ENCODE measurements at regions not wholly inside any gene's neighbourhood (a gene's known extent, or its start where the extent isn't known, plus 50 kb on each side); places are given as distances from the start of the nearest gene placed in this dataset.

DNA sequence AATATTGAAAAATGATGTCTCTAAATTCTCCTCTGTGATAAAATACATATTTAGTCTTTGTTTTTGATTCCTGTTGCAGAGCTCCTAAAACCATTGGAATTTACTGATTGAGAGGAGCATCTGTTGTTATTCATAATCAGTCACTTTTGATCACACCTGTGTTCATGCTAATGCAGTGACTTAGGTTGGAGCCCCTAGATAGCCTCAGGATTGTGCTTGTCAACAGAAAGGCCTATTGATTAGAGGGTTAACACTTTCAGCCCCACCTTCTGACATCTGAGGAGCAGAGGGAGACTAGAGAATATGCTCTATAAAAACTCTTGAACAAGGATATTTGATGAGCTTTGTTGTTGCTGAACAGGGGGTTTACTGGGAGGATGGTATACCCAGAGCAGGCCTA, 409.5 kb upstream of the ADGRL3 start:
- H3K9ac ChIP-seq (ENCODE audit: low read depth, low read length) = no peak overlapping the region
- no peaks in the 10 kb centered on the region for H3K9me3 ChIP-seq (ENCODE audit: control insufficient read depth, insufficient read depth, low read length)
- H3K4me3 ChIP-seq (ENCODE audit: low read depth, low read length) = no peak overlapping the region
- no peaks in the 10 kb centered on the region for H3K27me3 ChIP-seq (ENCODE audit: control insufficient read depth, insufficient read depth, low read length)
- no peaks in the 10 kb centered on the region for H3K4me1 ChIP-seq (ENCODE audit: control insufficient read depth, insufficient read depth, low read length)
- no peaks in the 10 kb centered on the region for H3K36me3 ChIP-seq (ENCODE audit: control insufficient read depth, insufficient read depth, low read length)

DNA sequence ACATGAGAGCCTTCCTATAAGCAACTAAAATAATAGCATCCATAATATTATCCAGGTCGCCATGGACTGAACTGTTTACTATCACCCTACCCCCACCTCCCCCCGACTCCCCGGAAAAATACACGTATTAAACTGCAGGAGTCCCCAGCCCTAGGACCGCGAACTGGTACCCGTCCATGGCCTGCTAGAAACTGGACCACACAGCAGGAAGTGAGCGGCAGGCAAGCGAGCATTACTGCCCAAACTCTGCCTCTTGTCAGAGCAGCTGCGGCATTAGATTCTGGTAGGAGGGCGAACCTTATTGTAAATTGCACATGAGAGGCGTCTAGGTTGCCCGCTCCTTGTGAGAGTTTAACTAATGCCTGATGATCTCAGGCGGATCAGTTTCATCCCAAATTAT, 405.8 kb upstream of the ADGRL3 start:
- Histone ChIP-seq H3K4me3 (ENCODE audit: low read depth, low read length) (no peak overlapping the region), H3K9me3 (ENCODE audit: control insufficient read depth, insufficient read depth, low read length) (no peaks in the 10 kb centered on the region), H3K9ac (ENCODE audit: low read depth, low read length) (no peak overlapping the region), H3K27me3 (ENCODE audit: control insufficient read depth, insufficient read depth, low read length) (no peaks in the 10 kb centered on the region), H3K4me1 (ENCODE audit: control insufficient read depth, insufficient read depth, low read length) (no peaks in the 10 kb centered on the region), H3K36me3 (ENCODE audit: control insufficient read depth, insufficient read depth, low read length) (no peaks in the 10 kb centered on the region)

DNA sequence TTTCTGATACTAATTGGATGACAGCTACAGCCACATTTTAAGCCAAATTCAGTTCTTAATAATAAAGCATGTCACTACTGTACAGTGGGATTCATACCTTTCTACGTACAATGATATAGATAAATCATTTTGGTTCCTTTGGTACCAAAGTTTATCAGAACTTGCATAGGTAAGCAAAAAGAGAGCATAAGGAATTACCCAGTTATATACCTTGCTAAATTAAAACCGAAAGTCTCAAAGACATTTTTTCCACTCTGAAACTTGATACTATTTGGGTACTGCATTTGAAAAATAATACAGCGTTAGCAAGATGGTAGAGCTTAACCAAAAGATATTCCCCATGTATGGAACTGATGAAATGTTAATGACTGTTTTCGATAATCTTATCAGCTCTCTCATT, 400.9 kb upstream of the ADGRL3 start:
- Histone ChIP-seq H3K27me3 (ENCODE audit: control insufficient read depth, insufficient read depth, low read length) (no peaks in the 10 kb centered on the region), H3K36me3 (ENCODE audit: control insufficient read depth, insufficient read depth, low read length) (no peaks in the 10 kb centered on the region), H3K9me3 (ENCODE audit: control insufficient read depth, insufficient read depth, low read length) (no peaks in the 10 kb centered on the region), H3K4me1 (ENCODE audit: control insufficient read depth, insufficient read depth, low read length) (no peaks in the 10 kb centered on the region), H3K9ac (ENCODE audit: low read depth, low read length) (no peak overlapping the region), H3K4me3 (ENCODE audit: low read depth, low read length) (no peak overlapping the region)

DNA sequence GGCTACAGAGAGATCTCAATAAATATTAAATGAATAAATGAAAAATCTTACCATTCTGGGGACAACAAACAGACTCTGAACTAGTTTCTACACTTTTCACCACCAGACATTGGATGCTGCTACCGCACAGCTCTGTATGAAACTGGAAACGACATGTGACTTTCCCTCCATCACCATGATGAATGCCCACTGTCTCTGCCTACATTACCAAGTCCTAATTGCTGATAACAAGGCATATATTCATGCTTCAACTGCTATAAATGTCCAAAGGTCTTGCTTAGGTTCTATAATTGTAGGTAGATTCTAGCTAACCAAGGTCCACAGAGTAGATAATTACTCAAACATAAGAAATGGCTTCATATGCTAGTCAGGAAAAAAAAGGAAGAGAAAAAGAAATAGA, 399.4 kb upstream of the ADGRL3 start:
- H3K27me3 ChIP-seq (ENCODE audit: control insufficient read depth, insufficient read depth, low read length) = no peaks in the 10 kb centered on the region

DNA sequence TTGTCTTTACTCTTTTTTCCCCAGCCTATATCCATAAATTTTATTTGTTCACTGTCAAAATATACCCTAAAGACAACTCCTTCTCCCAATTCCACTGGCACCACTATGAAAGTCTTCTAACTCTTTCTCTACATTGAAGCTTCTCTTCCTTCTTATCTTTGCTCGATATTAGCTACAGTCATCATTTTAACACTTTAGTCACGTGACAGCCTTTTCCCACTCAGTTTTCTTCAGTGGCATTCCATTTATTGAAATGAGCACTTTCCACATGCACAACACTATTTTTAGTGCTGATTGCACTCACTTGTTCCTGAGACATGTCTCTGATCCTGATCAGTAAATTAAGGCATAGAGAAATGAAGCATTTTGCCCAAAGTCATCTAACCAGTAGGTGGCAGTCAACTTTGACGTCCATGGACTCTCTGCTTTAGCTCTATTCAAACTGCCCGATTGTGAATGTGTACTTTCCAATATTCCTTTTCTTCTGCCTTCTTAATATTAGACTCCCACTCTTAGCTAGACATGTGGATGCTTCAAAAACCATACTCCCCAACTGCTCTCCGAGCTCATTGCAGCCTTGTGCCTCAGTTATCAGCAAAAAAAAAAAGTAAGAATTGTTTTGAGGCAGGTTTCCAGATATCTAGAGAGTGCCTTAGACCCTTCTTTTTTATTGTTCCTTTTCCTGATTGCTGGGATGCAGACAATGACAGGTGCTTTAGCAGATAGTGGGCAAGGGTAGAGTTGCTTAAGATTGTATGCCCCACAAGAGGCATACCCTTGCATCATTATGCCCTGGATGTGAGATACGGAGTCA, 394.4 kb upstream of the ADGRL3 start:
- H3K27me3 ChIP-seq (ENCODE audit: control insufficient read depth, insufficient read depth, low read length) = no peaks in the 10 kb centered on the region
- H3K4me1 ChIP-seq (ENCODE audit: control insufficient read depth, insufficient read depth, low read length) = no peaks in the 10 kb centered on the region
- no peaks in the 10 kb centered on the region for H3K36me3 ChIP-seq (ENCODE audit: control insufficient read depth, insufficient read depth, low read length)
- H3K9ac ChIP-seq (ENCODE audit: low read depth, low read length) = no peak overlapping the region
- H3K9me3 ChIP-seq (ENCODE audit: control insufficient read depth, insufficient read depth, low read length) = no peaks in the 10 kb centered on the region
- H3K4me3 ChIP-seq (ENCODE audit: low read depth, low read length) = no peak overlapping the region

More for the DNA sequence above, 399.4 kb upstream of the ADGRL3 start:
- Histone ChIP-seq H3K36me3 (ENCODE audit: control insufficient read depth, insufficient read depth, low read length) (no peaks in the 10 kb centered on the region), H3K9ac (ENCODE audit: low read depth, low read length) (no peak overlapping the region), H3K4me3 (ENCODE audit: low read depth, low read length) (no peak overlapping the region), H3K9me3 (ENCODE audit: control insufficient read depth, insufficient read depth, low read length) (no peaks in the 10 kb centered on the region), H3K4me1 (ENCODE audit: control insufficient read depth, insufficient read depth, low read length) (no peaks in the 10 kb centered on the region)

DNA sequence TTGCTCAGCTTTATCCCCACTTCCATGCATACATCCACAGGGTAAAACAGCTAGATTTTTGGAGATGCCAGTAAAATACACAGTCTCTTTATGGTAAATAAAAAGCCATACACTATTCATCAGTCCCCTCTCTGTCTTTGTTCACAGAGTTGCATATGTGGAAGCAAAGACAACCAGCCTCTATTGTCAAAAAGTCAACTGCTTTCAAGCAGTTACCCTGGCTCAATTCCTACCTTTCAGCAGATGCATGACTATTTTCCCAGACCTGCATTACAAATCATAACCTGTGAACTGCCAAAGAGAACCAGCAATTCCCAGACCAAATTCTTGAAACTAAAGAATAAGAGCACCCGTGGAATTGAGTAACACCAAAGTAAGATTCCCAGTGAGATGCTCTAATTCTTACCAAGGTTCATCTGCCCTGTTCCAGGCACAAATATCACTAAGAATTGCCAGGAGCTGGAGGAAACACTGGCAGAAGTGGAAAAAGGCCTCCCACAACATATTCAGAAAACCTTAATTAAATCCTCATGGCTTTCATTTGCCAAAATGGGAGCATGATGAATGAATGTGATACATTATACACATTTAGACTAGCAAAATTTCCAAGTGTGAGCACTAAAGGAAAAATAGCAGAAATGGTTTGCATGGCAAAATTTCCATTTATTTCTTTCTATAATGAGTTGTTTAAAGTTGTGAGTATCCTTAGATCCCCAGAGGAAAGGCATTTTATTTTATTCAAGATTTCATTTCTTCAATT, 391.2 kb upstream of the ADGRL3 start:
- no peaks in the 10 kb centered on the region for H3K36me3 ChIP-seq (ENCODE audit: control insufficient read depth, insufficient read depth, low read length)
- H3K9ac ChIP-seq (ENCODE audit: low read depth, low read length) = no peak overlapping the region
- H3K4me1 ChIP-seq (ENCODE audit: control insufficient read depth, insufficient read depth, low read length) = no peaks in the 10 kb centered on the region
- no peak overlapping the region for H3K4me3 ChIP-seq (ENCODE audit: low read depth, low read length)
- no peaks in the 10 kb centered on the region for H3K9me3 ChIP-seq (ENCODE audit: control insufficient read depth, insufficient read depth, low read length)
- H3K27me3 ChIP-seq (ENCODE audit: control insufficient read depth, insufficient read depth, low read length) = no peaks in the 10 kb centered on the region

DNA sequence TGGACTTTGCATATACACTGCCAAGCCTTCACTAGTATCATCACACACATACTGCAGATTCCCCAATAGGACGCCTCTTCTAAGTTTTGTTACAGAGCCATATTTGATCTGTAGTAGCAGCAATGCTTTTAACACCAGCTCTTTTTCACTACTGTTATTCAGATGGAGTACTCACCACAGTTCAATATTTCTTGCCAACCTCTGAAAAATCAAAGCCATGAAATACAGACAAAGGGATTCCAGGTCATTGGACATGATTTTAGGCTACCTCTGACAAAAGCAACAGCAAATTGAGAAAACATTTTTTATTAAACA, 390.7 kb upstream of the ADGRL3 start:
- H3K36me3 ChIP-seq (ENCODE audit: control insufficient read depth, insufficient read depth, low read length) = no peaks in the 10 kb centered on the region
- no peaks in the 10 kb centered on the region for H3K4me1 ChIP-seq (ENCODE audit: control insufficient read depth, insufficient read depth, low read length)
- H3K4me3 ChIP-seq (ENCODE audit: low read depth, low read length) = no peak overlapping the region
- H3K27me3 ChIP-seq (ENCODE audit: control insufficient read depth, insufficient read depth, low read length) = no peaks in the 10 kb centered on the region
- H3K9me3 ChIP-seq (ENCODE audit: control insufficient read depth, insufficient read depth, low read length) = no peaks in the 10 kb centered on the region
- no peak overlapping the region for H3K9ac ChIP-seq (ENCODE audit: low read depth, low read length)

DNA sequence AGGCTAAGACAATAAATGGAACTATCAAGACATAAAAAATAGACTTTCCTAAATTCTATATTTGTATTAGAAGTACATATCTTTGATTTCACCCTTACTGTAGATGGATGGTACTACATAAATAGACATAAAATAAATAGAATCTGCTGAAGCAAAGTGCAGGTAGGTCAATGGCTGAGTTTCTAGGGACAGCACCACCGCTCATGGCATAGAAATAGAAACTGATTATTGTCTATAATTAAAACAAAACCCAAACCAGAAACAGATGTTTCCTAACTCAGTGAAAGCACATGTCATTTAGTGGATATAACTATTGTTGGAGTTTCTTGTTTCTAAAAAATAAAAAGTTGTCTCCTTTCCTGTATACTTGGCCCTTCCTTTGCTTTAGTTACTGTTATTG, 387.3 kb upstream of the ADGRL3 start:
- H3K4me1 ChIP-seq (ENCODE audit: control insufficient read depth, insufficient read depth, low read length) = no peaks in the 10 kb centered on the region
- no peaks in the 10 kb centered on the region for H3K36me3 ChIP-seq (ENCODE audit: control insufficient read depth, insufficient read depth, low read length)
- no peaks in the 10 kb centered on the region for H3K27me3 ChIP-seq (ENCODE audit: control insufficient read depth, insufficient read depth, low read length)
- H3K9ac ChIP-seq (ENCODE audit: low read depth, low read length) = no peak overlapping the region
- no peaks in the 10 kb centered on the region for H3K9me3 ChIP-seq (ENCODE audit: control insufficient read depth, insufficient read depth, low read length)
- no peak overlapping the region for H3K4me3 ChIP-seq (ENCODE audit: low read depth, low read length)

DNA sequence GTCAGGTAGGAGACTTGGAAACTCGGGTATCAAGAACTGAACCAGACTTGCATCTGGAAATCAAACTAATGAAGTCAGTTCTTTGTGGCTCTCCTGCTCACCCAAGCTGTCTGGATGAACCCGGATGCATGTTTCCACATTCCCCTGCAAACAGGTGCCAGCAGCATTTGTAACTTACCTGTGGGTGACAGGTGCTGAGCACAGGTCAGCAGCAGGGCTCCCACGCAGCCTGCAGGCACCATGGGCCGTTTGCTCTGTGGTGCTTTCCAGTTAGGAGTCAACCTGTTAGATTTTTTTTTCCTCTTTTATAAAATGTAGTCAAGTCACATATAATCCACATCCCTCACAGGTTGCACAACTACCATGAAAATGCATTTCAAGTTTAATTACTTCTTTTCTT, 385.6 kb upstream of the ADGRL3 start:
- Histone ChIP-seq H3K9ac (ENCODE audit: low read depth, low read length) (no peak overlapping the region), H3K27me3 (ENCODE audit: control insufficient read depth, insufficient read depth, low read length) (no peaks in the 10 kb centered on the region), H3K9me3 (ENCODE audit: control insufficient read depth, insufficient read depth, low read length) (no peaks in the 10 kb centered on the region), H3K4me3 (ENCODE audit: low read depth, low read length) (no peak overlapping the region), H3K4me1 (ENCODE audit: control insufficient read depth, insufficient read depth, low read length) (no peaks in the 10 kb centered on the region), H3K36me3 (ENCODE audit: control insufficient read depth, insufficient read depth, low read length) (no peaks in the 10 kb centered on the region)

DNA sequence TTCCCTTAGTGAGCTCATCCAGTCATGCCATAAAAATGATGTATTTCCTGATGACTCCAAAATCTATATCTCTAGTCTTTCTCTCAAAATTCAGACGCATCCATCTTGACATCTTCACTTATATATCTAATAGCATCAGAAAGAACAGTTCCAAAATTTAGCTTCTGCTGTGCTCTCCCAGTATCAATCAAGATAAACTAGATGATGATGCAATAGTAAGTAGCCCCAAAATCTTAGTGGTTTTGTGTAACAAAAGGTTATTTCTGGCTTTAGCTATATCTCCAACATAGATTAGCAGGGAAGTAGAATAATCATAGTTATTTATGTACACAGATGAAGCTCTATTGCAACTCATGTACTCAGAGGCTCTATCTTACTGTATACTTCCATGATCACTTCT, 382.5 kb upstream of the ADGRL3 start:
- Histone ChIP-seq H3K4me3 (ENCODE audit: low read depth, low read length) (no peak overlapping the region), H3K9ac (ENCODE audit: low read depth, low read length) (no peak overlapping the region), H3K27me3 (ENCODE audit: control insufficient read depth, insufficient read depth, low read length) (no peaks in the 10 kb centered on the region), H3K9me3 (ENCODE audit: control insufficient read depth, insufficient read depth, low read length) (no peaks in the 10 kb centered on the region), H3K4me1 (ENCODE audit: control insufficient read depth, insufficient read depth, low read length) (no peaks in the 10 kb centered on the region), H3K36me3 (ENCODE audit: control insufficient read depth, insufficient read depth, low read length) (no peaks in the 10 kb centered on the region)

DNA sequence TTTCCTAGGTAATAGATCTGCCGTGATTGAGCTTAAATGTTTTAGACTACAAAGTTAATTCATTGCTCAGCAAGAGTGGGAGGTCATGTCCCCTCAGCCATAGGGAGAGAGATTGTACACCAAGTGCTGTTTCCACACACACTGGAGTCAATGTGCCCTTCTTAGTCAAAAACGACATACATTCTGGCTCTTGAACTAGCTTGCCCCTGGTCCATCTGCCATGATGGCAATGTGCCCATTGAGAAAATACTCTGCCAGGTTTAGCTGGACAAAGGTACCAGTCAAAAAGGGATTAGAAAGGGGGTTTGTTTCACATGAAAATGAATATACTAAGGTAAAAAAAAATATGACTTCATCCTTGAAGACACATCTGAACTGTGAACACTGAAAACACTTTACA, 377.1 kb upstream of the ADGRL3 start:
- H3K9ac ChIP-seq (ENCODE audit: low read depth, low read length) = no peak overlapping the region
- H3K9me3 ChIP-seq (ENCODE audit: control insufficient read depth, insufficient read depth, low read length) = no peaks in the 10 kb centered on the region
- no peaks in the 10 kb centered on the region for H3K36me3 ChIP-seq (ENCODE audit: control insufficient read depth, insufficient read depth, low read length)
- H3K27me3 ChIP-seq (ENCODE audit: control insufficient read depth, insufficient read depth, low read length) = no peaks in the 10 kb centered on the region
- H3K4me1 ChIP-seq (ENCODE audit: control insufficient read depth, insufficient read depth, low read length) = no peaks in the 10 kb centered on the region
- no peak overlapping the region for H3K4me3 ChIP-seq (ENCODE audit: low read depth, low read length)

DNA sequence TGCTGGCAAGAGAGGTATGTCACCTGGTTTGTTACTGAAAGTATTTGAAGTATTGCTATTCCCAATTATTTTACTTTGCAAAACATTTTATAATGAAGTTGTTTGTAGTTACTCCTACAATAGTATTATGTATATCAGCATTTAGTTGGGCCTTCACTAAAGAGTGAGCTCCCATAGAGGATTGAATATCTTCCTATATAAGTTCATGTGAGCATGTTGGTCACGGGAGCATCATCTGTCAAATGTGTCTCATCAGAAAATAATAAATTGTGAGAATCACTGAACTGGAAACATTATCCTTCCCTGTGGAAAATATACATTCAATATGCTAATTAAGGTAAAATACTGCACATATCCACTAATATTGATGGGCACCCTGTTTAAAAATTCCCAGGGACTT, 360.1 kb upstream of the ADGRL3 start:
- Histone ChIP-seq H3K4me1 (ENCODE audit: control insufficient read depth, insufficient read depth, low read length) (no peaks in the 10 kb centered on the region), H3K36me3 (ENCODE audit: control insufficient read depth, insufficient read depth, low read length) (no peaks in the 10 kb centered on the region), H3K9me3 (ENCODE audit: control insufficient read depth, insufficient read depth, low read length) (no peaks in the 10 kb centered on the region), H3K4me3 (ENCODE audit: low read depth, low read length) (no peak overlapping the region), H3K27me3 (ENCODE audit: control insufficient read depth, insufficient read depth, low read length) (no peaks in the 10 kb centered on the region), H3K9ac (ENCODE audit: low read depth, low read length) (no peak overlapping the region)

All from iPS-15b (cell line).